GM19455 (cell line): ENCODE measurements at regions not wholly inside any gene's neighbourhood (a gene's known extent, or its start where the extent isn't known, plus 50 kb on each side); places are given as distances from the start of the nearest gene placed in this dataset.
"Not testable (repeated sequence)": the region's sequence is repeated elsewhere in the genome, so short reads cannot be mapped to it uniquely, and the experiment has no call there.

ENCODE experiments used
- ATAC-seq: cut with Tn5 transposase; IDR thresholded peaks from one replicate; pipeline ENCODE4 v1.9.1; 2021; ENCODE audit not compliant: unreplicated experiment

DNA sequence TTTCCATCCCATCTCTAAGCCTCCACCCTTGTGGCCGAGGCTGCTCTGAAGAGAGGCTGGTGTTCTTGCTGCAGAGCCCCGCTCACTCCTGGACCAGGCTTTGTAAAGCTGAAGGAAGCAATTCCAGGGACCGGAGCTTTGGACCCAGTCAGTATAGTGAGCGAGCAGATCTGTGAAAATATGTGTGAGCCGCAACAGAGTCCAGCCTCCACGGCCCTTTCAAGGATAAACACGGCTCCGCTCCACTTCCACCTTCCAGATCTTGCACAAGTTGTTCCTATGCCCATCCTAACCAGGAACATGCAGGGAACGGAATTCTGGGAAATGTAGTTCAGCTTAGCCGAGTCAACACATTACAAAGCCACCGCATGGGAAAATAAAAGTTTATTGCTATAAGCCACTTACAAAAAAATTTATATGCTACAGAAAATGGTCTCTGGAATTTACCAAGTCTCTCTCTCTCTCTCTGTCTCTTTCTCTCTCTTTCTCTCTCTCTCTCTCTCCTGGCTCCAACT lies 151.7 kb upstream of the ZNF521 start:
- no peak for ATAC-seq

- no peak for ATAC-seq
These were observed 145.3 kb upstream of the ZNF521 start for GRCh38 chr18:25497151-25497794.

GRCh38 chr18:25496544-25496943 lies 144.6 kb upstream of the ZNF521 start:
- no peak for ATAC-seq

DNA sequence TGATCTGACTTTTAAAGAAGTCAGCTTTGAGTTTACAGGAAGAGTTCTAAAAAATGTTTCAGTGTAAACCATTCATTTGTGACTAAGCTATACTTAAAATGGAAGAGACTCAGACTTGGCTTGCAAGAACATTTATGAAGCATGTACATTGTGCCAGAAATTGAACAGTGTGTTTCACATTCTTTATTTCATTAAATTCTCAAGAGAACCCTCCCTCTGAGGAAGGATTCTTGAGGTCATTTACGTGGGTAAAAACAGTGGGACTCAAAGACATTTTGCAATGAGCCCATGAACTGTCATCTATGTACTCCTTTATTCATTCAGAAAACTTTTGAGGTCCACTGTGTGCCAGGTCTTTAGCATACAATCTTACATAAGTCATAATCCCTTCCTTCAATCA lies 143.6 kb upstream of the ZNF521 start:
- ATAC-seq = no peak

GRCh38 chr18:25494888-25495287 lies 142.9 kb upstream of the ZNF521 start:
- no peak for ATAC-seq

DNA sequence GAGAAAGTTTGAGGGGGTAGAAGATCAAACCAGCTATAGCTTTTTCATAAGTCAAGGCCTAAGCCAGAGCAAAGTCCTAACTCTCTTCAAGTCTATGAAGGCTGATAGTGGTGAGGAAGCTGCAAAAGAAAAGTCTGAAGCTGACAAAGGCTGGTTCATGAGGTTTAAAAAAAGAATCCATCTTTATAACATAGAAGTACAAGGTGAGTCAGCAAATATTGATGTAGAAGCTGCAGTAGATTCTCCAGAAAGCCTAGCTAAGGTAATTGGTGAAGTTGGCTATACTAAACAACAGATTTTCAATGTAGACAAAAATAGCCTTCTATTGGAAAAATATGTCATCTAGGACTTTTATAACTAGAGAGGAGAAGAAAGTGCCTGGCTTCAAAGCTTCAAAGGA lies 141.4 kb upstream of the ZNF521 start:
- ATAC-seq = no peak

- ATAC-seq = no peak
These were observed 138.3 kb upstream of the ZNF521 start for GRCh38 chr18:25490316-25490715.

- no peak for ATAC-seq
These were observed 121.0 kb upstream of the ZNF521 start for GRCh38 chr18:25473008-25473407.

GRCh38 chr18:25470756-25471524 lies 119.0 kb upstream of the ZNF521 start:
- not testable (repeated sequence) for ATAC-seq

DNA sequence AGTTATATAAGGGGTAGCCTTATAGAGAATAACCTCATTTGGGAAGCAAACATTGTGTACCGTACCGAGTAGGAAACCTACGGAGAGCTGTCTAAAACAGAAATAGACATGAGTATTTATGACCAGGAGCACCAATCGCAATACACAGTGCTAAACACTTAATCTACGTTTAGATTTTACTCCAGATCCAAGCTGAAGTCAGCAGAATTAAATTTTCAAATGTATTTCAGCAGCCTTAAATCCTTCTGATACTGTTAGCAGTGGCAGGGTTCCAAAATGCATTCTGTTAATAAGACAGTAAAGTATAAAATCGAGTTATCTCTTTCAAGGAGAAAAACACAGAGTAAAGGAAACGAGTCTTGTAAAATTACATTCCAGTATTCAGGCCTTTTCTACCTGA lies 118.1 kb upstream of the ZNF521 start:
- no peak for ATAC-seq

GRCh38 chr18:25469489-25469888 lies 117.5 kb upstream of the ZNF521 start:
- ATAC-seq = no peak

DNA sequence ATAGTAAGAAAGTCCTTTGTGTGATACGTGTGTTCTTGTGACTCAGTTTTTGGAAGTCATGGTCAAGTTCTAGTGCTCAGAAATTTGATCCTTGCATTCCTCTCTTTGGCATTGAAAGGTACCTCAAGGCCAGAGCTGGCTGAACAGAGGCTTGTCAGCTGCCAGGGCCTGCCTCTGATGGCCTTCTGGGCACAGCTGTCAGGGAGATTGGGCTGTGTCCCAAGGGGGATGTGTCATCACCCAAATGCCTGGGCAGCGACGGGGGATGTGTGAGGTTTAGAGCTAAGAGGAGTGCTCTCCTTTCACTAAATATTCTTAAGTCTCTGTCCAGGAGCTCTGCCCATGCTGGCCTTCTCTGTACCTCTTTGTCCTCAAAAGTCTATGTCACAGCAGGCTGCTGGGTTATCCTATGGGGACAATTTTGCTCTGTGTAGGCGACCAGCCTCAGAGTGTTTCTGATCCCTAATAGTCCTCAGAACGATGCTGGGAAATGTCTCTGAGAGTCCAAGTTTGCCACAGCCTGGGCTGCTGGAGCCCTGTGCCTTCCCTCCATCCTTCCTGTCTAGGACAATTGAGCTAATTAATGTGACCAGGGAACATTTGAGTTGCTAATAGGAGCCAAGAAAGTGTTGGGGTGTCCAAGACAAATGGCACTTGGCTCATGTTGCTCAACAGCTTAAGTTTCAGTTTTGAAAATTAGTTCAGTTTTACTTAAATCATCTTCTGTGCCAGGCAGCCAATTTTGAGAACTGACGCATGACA lies 115.4 kb upstream of the ZNF521 start:
- no peak for ATAC-seq

- ATAC-seq = no peak
These were observed 113.3 kb upstream of the ZNF521 start for GRCh38 chr18:25465152-25465732.

GRCh38 chr18:25464227-25464626 lies 112.3 kb upstream of the ZNF521 start:
- ATAC-seq = no peak

DNA sequence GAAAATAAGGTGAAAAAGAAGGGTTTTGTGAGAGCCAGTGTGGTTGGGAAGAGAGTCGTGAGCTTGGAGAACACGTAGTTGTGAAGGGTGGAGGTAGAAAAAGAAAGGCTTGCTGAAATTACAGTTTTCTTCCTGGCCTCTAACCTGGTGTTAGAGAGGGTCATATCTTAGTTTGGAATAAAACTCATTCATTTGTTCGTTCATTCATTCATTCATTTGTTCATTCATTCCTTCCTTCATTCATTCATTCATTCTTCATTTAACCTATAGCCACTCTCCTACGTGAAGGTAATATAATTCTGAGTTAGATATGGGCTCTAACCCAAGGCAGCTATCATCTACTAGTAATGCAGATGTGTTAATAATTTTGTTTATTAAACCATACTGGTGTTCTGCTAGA lies 111.8 kb upstream of the ZNF521 start:
- ATAC-seq = no peak

- ATAC-seq = no peak
These were observed 107.8 kb upstream of the ZNF521 start for GRCh38 chr18:25459814-25460213.

- no peak for ATAC-seq
These were observed 105.6 kb upstream of the ZNF521 start for GRCh38 chr18:25457601-25458000.

DNA sequence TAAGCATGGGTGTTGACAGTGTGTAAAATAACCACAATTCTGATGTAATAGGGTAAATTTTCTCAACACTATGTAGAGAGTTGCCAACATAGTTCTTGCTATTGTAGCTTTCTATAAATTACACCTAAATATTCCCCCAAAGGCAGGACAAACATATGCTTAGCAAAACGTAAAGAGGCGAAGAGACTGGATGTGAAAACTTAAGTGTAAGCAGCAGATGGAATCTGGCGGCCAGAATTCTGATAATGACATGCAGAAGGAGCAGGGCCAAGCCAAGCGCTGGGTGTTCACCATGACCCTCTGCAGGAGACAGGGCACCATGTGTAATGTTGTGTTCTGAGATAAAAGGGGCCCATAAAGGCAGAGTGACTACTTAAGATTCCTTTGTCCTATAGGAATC lies 105.2 kb upstream of the ZNF521 start:
- ATAC-seq = no peak

- ATAC-seq = no peak
These were observed 104.5 kb upstream of the ZNF521 start for GRCh38 chr18:25456334-25457010.

DNA sequence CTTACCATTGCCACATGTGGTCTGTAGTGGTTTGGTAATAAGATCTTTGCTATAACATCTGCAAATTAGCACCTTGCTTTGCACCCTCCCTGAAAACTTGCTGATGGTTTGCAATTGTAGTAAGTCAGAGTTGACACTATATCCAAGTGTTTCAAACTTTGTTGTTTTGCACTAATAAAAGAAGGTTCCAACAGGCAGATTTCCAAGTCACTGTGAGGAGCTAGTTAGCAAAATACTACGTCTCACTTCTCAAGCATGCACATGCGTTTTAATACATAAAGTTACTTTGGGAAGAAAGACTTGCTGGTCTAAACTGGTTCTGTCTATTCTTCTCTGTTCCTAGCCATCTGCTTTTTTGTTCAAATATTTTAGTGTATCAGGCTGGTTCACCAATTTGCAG lies 103.7 kb upstream of the ZNF521 start:
- ATAC-seq = no peak

DNA sequence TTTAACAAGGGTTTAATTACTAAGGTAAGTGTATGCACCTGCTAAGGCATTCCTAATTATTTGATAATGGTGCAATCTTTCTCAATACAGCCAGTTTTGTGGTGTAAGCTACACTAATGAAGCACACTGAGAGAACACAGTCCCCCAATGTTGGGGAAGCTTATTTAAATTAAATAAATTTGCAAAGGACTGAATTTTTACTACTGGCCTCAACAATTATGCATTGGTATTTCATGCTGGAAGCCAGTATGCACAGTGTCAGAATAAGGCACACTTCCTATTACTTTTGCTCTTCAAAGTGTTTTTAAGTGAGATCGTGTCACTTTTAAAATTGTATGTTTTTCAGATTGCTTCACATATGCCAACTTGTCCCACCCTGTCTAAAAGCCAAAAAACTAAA lies 103.2 kb upstream of the ZNF521 start:
- no peak for ATAC-seq
